ENCODE measurements at regions not wholly inside any gene's neighbourhood (a gene's known extent, or its start where the extent isn't known, plus 50 kb on each side); places are given as distances from the start of the nearest gene placed in this dataset.

DNA sequence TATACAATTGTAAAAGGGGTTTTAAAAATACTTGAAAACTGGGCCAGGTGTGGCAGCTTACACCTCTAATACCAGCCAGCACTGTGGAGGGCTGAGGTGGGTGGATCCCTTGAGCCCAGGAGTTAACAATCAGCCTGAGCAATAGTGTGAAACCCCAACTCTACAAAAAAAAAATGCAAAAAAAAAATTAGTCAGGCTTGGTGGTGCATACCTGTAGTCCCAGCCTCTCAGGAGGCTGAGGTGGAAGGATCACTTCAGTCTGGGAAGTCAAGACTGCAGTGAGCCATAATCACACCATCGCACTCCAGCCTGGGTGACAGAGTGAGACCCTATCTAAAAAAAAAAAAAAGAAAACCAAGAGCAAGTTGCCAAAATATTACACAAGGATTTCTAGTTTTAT is 182.7 kb downstream of the UBE2E3 start:
- H3K27ac ChIP-seq = no peak overlapping the region

DNA sequence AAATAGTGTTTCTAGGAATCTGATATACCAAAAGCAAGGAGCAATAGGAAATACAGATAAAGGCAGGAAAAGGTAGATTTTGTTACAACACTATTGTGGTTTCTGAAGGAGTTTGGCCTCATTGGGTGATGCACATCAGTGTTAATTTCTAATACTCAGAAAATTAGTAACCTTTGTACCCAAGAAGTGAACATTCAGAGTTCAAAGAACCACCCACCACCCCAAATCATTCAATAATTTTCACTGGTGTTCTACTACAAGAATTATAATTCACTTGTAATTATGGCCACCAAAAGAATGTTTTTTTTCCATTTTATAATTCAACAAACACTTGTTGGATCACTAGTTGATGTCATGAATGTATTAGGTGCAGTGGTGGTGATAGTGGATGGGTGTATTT is 183.3 kb downstream of the UBE2E3 start:
- Histone ChIP-seq H3K4me3 (no peak overlapping the region), H3K9me3 (no peaks in the 10 kb centered on the region), H3K36me3 (no peaks in the 10 kb centered on the region), H3K27ac (no peak overlapping the region), H3K4me1 (replicated peaks) (no peaks in the 10 kb centered on the region), H3K27me3 (replicated peaks; ENCODE audit: insufficient read depth) (no peaks in the 10 kb centered on the region)
- DNase-seq (ENCODE audit: low spot score) = no peak
- TF ChIP-seq, protein P1, sequence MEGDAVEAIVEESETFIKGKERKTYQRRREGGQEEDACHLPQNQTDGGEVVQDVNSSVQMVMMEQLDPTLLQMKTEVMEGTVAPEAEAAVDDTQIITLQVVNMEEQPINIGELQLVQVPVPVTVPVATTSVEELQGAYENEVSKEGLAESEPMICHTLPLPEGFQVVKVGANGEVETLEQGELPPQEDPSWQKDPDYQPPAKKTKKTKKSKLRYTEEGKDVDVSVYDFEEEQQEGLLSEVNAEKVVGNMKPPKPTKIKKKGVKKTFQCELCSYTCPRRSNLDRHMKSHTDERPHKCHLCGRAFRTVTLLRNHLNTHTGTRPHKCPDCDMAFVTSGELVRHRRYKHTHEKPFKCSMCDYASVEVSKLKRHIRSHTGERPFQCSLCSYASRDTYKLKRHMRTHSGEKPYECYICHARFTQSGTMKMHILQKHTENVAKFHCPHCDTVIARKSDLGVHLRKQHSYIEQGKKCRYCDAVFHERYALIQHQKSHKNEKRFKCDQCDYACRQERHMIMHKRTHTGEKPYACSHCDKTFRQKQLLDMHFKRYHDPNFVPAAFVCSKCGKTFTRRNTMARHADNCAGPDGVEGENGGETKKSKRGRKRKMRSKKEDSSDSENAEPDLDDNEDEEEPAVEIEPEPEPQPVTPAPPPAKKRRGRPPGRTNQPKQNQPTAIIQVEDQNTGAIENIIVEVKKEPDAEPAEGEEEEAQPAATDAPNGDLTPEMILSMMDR (IDR thresholded peaks at IDR 0.05) = no peak
- TF ChIP-seq POLR2AphosphoS5 (IDR thresholded peaks at IDR 0.05) = no peak
- TF ChIP-seq POLR2A (IDR thresholded peaks at IDR 0.05) = no peak
- intact Hi-C loops (cut with DNase I) = no loop called here

More for the DNA sequence above, 182.7 kb downstream of the UBE2E3 start:
- WGBS = 91% methylated on average over 1 of the region's 1 CpG
- Histone ChIP-seq H3K36me3 (no peaks in the 10 kb centered on the region), H3K27me3 (replicated peaks; ENCODE audit: insufficient read depth) (no peaks in the 10 kb centered on the region), H3K4me1 (replicated peaks) (no peaks in the 10 kb centered on the region), H3K9me3 (no peaks in the 10 kb centered on the region), H3K4me3 (no peak overlapping the region)
- TF ChIP-seq, protein P1 (IDR thresholded peaks at IDR 0.05) = no peak
- TF ChIP-seq POLR2AphosphoS5 (IDR thresholded peaks at IDR 0.05) (no peak), POLR2A (IDR thresholded peaks at IDR 0.05) (no peak)
- no peak for DNase-seq (ENCODE audit: low spot score)
- intact Hi-C loops (cut with DNase I) = no loop called here

DNA sequence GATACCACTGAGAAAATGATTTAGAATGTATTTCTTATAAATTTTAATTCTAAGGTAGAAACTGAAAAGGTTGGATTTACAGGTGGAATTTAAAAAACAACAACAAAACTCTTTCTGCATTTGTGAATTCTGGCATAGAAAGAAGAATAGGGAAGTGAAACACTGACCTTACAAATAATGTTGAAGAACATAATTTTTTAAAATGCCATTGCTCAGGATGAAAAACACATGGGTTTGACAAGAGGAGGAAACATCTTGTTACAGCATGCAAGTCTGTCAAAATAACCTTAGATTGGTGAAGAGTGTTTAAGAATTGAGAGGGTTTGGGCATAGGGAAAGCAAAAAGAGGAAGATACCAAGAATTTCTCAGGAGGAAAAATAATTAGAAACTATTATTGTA is 184.3 kb downstream of the UBE2E3 start:
- Histone ChIP-seq H3K9me3 (no peaks in the 10 kb centered on the region), H3K4me3 (no peak overlapping the region), H3K4me1 (replicated peaks) (no peaks in the 10 kb centered on the region), H3K27me3 (replicated peaks; ENCODE audit: insufficient read depth) (no peaks in the 10 kb centered on the region), H3K36me3 (no peaks in the 10 kb centered on the region), H3K27ac (no peak overlapping the region)
- intact Hi-C loops (cut with DNase I) = no loop called here
- TF ChIP-seq POLR2A (IDR thresholded peaks at IDR 0.05) (no peak), POLR2AphosphoS5 (IDR thresholded peaks at IDR 0.05) (no peak)
- TF ChIP-seq, protein P1 (IDR thresholded peaks at IDR 0.05) = no peak
- no peak for DNase-seq (ENCODE audit: low spot score)

DNA sequence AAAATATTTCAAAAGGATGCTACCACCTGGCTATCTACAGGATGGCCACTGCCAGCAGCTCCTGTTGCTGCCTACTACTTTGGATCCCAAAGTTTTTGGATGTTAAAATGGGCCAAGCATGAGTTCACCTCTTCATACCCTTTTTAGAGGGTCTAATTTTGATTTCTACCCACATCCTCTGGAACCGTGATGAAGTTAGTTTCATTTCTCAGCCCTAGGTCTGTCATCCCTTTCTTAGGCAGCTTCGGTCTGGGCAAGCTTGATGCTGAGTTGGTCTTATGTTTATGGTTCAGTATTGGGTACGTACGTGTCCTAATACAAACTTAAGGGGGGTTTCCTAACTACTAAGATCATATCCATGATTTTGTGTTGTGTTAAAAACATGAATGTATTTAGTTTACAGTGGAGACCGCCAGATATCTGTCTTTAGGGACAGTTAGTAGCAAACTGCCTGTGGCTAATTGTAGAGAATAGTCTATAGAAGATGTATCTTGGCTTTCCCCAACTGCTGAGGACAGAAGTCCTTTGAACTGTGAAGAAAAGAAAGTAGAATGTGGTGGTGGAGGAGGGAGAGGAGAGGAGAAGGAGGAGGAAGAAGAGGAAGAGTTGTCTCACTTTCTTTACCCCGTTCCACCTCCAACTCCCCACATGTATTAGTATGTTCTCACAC is 184.9 kb downstream of the UBE2E3 start:
- no peaks in the 10 kb centered on the region for H3K4me1 ChIP-seq (replicated peaks)
- H3K4me3 ChIP-seq = no peak overlapping the region
- WGBS = 76% methylated on average over 6 of the region's 6 CpGs
- TF ChIP-seq POLR2AphosphoS5 (IDR thresholded peaks at IDR 0.05) (no peak), POLR2A (IDR thresholded peaks at IDR 0.05) (no peak)
- TF ChIP-seq, protein P1 (IDR thresholded peaks at IDR 0.05) = no peak
- no peaks in the 10 kb centered on the region for H3K9me3 ChIP-seq
- no peaks in the 10 kb centered on the region for H3K27me3 ChIP-seq (replicated peaks; ENCODE audit: insufficient read depth)
- no peak overlapping the region for H3K27ac ChIP-seq
- intact Hi-C loops (cut with DNase I) = no loop called here
- no peak for DNase-seq (ENCODE audit: low spot score)
- no peaks in the 10 kb centered on the region for H3K36me3 ChIP-seq

DNA sequence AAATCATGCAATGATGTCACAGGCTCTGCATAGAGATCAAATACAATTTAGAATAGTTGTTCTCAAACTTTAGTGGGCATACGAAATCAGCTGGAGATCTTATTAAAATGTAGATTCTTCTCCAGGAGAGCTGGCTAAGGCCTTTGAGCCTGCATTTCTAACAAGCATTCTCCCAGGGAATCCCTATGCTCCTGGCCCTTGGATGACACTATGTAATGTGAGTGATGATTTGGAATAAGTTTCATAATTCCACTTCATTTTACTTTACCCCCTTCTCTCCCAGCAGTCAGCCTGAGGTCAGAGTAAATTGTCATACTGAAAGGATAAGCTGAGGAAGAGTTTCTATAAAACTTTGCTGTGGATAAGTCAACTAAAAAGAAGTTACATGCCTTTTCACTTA is 189.1 kb downstream of the UBE2E3 start:
- Histone ChIP-seq H3K27me3 (replicated peaks; ENCODE audit: insufficient read depth) (no peaks in the 10 kb centered on the region), H3K9me3 (no peaks in the 10 kb centered on the region), H3K36me3 (no peaks in the 10 kb centered on the region), H3K4me3 (no peak overlapping the region), H3K27ac (no peak overlapping the region), H3K4me1 (replicated peaks) (no peaks in the 10 kb centered on the region)
- intact Hi-C loops (cut with DNase I) = no loop called here
- TF ChIP-seq POLR2AphosphoS5 (IDR thresholded peaks at IDR 0.05) = no peak
- TF ChIP-seq, protein P1 (IDR thresholded peaks at IDR 0.05) = no peak
- TF ChIP-seq POLR2A (IDR thresholded peaks at IDR 0.05) = no peak
- WGBS = 56% methylated on average over 1 of the region's 1 CpG
- DNase-seq (ENCODE audit: low spot score) = no peak
